GM12892 (cell line): ENCODE measurements at regions not wholly inside any gene's neighbourhood (a gene's known extent, or its start where the extent isn't known, plus 50 kb on each side); places are given as distances from the start of the nearest gene placed in this dataset.

Experiments used
- DNase-seq: peaks from one replicate; pipeline ENCODE4 v3.0.0; 2011; ENCODE audit not compliant: insufficient read length
- FAIRE-seq: peaks from 2 replicates; lab custom pipeline; 2011; peaks lifted over from hg19 to GRCh38; lab: Jason Lieb, UNC
- POLR2AphosphoS5 ChIP-seq: IDR thresholded peaks from 2 replicates; pipeline ENCODE4 v1.6.1; 2011; ENCODE audit warnings: low read depth, low read length, control low read depth

GRCh38 chr7:8382004-8382730 is 51.2 kb upstream of the NXPH1 start:
- FAIRE-seq: no peak
- no peak for DNase-seq
- TF ChIP-seq POLR2AphosphoS5: no peak
